GM23248 (cell line): ENCODE measurements at regions not wholly inside any gene's neighbourhood (a gene's known extent, or its start where the extent isn't known, plus 50 kb on each side); places are given as distances from the start of the nearest gene placed in this dataset.

Experiments
- EZH2 ChIP-seq: fragments of 200-600 bp; sonication (generic); IDR thresholded peaks from 2 replicates; pipeline ENCODE4 v1.6.1; 2018; ENCODE audit warnings: antibody characterized with exemption, mild to moderate bottlenecking; ENCODE audit not compliant: insufficient read depth, poor library complexity, severe bottlenecking
- EZH2phosphoT487 ChIP-seq: fragments of 200-600 bp; sonication (generic); IDR thresholded peaks from 2 replicates; pipeline ENCODE4 v1.6.1; 2018; ENCODE audit warnings: antibody characterized with exemption, moderate library complexity, mild to moderate bottlenecking, low read depth; ENCODE audit not compliant: insufficient read depth

DNA sequence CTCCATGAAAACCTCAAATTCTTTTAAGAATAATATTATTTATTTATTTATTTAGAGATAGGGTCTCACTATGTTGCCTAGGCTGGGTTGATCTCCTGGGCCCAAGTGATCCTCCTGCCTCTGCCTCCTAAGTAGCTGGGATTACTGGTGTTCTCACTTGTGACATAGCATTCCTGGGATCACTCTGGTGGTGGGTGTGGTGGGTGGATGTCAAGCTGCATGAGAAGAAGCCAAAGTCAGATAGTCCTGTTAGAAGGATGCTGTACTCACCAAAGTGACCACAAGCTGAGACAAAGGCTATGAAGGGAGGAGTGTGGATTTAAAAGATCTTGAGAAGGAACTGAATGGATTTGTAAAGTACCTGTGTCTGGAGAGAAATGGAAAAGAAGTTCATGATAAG lies 87.9 kb upstream of the SPON1 start:
- no peak for TF ChIP-seq EZH2
- TF ChIP-seq EZH2phosphoT487, result no peak
